DMS53 (cell line): ENCODE measurements at regions not wholly inside any gene's neighbourhood (a gene's known extent, or its start where the extent isn't known, plus 50 kb on each side); places are given as distances from the start of the nearest gene placed in this dataset.
A peak's percentile ranks its signal among the peaks of the same experiment; 100 is the strongest.

Experiments
- DNase-seq: peaks from one replicate; lab custom pipeline; 2025; lab: John Stamatoyannopoulos, UW

DNA sequence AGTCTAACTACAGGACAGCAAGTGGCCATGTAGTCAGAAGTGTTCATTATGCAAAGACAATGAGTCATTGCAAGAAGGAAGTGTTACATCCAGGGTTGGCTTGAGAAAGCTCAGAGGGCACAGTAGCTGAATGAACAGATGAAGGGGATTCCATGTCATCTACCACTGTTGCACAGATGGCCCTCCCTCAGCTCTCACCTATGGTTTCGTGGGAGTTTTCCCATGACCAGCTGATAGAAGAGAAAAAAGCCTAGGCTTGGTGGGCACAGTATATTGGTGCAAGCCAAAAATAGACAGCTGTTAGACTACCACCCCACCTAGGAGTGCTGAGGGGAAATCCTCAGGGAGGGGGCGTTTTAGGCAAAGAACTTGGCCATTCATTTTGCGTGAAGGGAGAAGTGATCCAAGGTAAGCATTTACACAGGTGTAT is 217.0 kb downstream of the DMRT2 start:
- DNase-seq: peak; percentile 12

DNA sequence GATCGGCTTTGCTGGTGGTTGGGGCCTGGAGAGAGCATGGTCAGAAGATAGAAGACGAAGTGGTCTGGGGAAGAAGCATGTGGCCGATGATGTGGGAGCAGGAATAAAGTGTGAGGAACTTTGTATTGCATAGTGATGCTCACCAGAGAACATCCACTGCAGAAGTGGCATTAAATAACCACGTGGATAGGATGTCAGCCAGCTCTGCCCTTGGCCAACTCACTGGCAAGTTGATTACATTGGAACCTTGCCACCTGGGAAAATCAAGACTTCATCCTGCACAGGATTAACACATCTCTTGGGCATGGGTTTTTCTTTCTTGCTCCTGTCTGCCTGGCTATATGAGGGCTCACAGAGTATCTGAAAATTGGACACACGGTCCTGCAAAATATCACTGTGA is 217.4 kb downstream of the DMRT2 start:
- peak; percentile 3 for DNase-seq

DNA sequence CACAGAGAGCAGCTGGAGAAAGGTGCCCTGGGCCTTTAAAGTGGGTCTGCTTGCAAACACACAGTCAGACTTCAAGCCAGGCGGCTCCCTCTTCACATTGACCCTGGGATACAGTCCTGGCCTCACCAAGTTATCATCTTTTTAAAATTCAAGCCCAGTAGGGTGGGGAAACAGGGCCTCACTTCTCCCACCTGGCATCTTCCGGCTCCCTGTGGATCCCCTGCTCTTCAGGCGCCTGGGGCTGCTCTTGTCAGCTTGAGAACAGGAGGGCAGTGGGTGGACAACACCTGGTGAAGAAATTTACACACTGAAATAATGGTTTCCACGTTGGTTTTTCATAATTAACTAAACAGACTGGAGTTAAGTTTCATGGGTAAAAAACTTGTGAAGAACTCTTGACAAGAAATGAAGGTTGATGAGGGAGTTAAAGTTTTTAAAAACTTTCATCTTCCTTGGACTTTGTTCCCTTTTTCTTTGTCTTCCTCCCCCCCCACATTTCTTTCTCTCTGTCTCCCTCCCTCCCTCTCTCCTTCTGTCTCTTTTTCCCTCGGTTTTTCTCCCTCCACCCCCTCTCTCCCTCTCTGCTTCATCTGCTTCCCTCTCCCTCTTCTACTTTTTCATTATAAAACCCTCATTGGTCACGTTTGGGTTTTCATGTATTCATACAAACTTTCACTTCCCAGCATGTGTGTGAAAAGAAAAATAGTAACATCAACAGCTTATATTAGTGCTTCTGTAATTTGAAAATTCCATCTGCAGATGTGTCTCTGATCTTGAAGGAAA is 219.6 kb downstream of the DMRT2 start:
- no peak for DNase-seq

DNA sequence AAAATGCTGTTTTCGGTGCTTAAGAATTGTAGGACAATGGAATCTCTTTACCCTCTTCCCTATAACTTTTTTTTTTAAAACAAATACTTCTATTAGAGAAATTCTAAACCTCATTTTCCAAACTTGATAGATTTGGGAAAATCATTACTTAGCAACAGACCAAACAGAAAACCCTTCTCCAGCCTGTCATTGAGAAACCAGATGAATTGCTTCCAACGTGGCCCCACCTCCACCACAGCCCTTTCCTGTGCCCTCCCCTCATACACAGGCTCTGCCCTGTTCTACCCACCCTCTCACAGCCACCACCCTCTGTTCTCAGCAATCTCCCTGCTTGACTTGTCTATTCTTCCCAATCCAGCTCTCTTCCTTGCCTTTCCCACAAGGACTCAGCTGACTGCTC is 221.2 kb downstream of the DMRT2 start:
- DNase-seq: no peak

DNA sequence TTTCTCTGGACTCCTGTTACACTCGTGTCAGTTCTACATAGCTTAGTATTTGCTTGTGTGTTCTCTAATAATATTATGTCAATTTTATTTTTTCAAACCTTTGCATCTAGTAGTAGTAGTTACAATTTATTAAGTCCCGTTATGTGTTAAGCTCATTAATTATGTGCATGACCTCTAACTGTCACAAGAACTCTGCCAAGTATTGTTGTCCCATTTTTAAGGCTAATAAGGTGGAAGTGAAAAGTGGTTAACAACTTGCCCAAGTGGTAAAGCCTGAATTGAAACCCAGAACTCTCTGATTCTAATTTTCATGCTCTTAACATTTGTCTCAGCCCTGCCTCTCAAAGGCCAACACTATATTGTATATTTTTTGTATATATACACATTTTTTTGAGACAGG is 221.6 kb downstream of the DMRT2 start:
- DNase-seq: no peak

DNA sequence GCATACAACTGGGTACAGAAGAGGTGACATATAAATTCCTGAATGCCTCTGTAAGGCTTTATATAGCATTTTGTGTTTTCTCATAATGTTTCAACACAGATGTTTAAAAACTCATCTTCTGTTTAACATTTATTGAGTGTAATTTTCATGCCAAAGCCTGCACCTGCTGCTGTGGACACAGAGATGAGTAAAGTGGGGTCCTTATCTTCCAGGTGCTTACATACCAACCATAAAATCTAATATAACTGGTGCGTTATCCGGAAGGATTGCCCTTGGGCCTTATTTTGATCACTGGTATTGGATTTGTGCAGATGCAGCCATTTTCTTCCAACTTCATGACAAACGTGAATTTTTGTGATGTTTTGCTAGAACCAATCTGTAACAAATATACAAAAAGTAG is 222.3 kb downstream of the DMRT2 start:
- DNase-seq: peak; percentile 23

DNA sequence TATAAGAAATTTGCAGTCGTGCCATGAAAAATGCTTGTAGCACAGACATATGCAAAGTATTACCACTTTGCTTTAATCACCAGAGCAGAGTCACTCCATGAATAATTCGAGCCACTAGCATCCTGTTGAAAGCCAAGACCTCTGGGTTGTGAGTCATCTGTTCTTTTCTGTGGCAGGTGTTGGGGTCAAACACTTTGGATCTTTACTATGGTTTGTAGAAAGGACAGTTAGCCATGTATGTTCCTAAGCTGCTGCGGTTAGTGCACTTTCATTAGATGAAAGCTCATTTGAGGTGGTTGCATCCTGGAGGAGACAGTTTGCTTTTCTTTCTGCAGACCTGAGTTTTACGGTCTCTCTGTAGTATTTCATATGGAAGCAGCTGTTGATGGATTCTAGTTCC is 223.7 kb downstream of the DMRT2 start:
- peak; percentile 50 for DNase-seq

DNA sequence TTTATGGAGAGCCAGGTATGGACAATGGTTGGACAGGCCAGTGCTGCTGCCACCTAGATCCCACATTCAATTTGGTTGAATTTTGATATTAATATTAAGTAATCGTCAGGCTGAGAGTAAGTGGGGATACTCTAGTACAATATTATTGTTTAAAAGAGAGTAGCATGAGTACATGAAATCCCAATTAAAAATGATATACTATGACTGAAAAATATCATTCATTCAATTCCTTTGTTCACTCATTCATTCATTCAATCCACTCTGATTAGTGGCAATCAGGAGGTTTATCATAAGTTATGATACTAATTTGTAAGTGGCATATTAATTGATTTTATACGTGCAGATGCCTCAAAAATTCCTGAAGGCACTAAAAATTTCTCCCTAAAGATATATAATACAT is 224.2 kb downstream of the DMRT2 start:
- no peak for DNase-seq

DNA sequence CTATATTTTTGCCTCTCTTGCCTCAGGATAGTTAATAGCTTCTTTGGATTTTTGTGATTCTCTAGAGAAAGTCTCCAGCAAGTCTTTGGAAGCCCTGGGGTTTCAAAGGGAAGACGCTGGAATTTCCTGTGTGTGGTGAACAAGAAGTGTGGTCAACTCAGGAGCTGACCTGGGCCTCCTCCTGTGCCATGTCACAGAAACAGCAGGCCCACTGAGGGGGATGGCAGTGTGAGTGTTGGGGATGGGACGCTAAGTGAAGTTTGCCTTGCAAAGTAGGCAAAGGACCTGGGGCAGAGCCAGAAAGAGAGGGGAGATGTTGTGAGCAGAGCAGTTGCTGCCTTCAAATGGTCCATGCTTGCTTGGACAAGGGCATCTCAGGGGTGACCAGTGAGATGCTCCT is 226.3 kb downstream of the DMRT2 start:
- DNase-seq: no peak

DNA sequence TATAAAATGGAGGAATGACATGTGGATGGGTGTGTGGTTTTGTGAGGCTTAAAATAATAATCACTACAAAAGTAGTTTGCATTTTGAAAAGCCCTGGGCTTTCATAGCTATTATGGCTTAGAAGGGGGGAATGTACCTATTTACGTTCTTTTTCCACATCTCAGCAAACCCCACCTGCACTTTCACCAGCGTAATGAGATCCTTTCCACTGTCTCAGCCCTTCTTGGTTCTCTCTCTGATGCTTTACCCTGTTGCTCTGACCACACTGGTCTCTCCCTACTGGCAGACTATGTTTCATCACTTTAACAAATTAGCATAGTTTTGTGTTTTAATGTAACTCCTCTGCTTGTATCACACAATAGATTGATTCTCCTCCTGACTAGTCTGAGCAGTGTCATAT is 234.6 kb downstream of the DMRT2 start:
- no peak for DNase-seq

DNA sequence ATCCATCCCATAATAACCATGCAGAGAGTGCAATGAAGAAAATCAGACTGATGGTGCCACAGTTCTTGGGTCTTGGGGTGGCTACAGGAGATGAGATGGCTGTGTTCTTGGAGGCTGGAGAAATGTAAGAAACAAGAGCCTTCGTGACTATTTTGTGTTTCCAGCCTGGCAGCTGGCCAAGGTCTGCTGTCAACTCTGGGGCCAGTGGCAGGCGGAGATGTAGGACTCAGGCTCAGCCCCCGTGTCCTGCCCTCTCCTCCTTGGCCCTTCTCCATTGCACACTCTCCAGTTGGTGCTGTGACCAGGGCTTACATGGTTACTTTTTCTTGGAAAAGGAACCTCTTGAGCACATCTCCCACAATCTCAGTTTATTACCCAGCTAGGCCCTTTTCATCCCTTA is 235.4 kb downstream of the DMRT2 start:
- no peak for DNase-seq

DNA sequence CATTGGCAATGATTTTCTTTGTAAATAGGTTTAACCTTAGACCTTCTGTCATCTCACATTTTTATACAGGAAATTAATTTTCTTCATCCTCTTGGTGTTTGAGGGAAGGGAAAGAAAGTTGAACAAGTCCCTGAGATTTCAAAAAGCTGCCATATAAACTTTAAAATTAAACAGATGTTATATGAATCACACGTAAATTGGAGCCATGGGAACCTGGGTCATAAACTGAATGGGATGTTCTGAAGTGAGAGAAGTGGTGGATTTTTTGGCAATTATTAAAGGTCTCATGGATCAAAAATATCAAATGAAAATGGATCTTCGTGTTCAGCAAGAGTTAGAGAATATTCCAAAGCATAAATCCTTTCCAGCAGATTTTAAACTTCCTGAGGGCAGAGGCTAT is 242.2 kb downstream of the DMRT2 start:
- no peak for DNase-seq

DNA sequence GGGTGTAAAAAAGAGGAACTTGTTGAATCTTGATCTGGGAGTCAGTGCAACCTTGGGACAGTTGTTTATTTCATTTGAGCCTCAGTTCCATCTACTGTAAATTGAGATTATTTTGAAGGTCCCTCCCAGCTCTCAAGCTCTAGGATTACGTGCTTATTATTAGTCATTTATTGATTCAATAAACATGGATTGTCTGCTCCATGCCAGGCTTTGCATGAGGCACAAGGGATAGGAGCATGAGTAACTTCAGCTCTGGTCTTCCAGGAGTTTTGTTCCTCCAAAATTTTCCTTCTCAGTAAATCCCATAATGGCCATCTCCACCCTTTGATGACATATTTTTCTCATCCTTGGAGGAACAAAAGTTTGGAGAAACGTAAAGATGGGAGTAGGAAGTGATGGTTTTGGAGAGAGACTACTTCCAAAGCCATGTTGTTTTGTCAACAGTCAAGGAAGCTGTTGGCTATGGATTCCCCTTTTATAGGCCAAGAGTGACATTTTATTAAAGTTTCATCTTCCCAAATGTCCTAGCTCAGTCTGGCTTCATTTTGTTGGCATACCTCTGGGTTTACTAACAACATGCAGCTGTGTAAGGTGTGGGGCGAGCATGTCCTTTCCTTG is 244.6 kb downstream of the DMRT2 start:
- no peak for DNase-seq

DNA sequence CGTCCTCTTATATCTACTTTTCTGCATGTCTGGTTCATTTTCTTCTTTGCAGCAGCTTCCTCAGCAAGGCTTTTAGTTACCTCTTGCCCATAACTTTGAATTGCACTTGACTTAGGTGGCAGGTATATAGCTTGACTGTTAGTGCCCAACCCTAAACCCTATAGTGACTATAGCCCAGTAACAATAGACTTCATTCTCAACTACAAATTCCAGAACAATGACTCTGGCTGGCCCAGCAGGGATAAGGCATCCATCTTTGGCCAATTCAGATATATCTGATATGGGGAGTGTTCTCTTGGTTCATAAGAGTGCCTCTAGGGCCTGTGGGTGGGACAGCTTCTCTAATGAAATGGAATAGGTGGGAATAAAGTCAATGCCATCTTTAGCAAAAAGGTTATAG is 246.2 kb downstream of the DMRT2 start:
- no peak for DNase-seq

DNA sequence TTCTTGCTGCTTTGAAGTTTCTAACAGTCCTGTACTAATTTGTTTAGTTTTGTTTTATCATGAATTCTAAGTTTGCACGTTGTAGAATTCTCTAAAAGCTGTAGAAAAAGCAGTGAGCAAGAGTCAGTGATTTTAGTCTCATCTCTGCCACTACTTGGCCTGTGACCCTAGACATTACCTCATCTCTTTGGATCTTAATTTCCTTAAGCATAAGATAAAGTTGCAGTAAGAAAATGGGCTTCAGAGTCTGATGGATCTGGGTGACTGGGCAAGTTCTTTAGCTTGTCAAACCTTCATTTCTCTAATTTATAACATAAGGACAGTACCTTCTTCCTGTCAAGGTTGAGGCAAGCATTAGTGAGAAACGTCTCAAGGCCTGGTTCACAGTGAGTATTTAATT is 247.9 kb downstream of the DMRT2 start:
- DNase-seq: no peak

DNA sequence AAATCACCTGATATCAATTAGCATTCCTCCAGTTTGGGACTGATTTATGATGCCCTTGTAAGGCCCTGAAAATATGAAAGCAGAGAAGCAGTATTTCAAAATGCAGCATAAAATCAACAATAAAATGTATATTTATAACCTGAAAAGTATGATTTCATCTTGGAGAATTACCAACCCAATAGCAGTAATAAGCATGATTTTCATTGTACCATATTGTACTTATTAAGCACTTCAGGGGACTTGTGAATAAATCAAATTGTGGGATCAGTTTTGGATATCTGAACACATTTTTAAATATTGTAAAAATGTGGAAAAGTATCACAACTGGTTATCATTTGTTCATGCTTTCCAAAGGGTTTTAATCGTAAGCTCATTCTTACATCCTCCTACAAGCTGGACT is 250.8 kb downstream of the DMRT2 start:
- DNase-seq: no peak

DNA sequence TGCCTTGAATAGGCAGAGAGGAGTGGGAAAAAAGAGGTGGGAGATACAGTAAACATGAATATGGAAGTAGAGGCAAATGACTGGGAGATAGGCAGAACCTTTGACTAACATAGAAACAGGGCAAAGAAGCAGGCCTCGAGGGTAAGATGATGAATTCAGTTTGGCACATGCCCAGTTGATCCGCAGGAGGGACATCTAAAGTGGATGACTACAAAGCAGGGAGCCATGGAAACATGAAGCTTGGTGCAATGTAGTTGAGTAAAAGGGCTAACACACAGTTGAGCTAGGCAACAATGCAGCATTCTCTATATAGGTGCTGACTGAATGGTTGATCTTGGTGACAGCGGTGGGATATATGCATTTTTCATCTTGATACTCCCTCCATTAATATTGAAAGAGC is 253.8 kb downstream of the DMRT2 start:
- DNase-seq: no peak

DNA sequence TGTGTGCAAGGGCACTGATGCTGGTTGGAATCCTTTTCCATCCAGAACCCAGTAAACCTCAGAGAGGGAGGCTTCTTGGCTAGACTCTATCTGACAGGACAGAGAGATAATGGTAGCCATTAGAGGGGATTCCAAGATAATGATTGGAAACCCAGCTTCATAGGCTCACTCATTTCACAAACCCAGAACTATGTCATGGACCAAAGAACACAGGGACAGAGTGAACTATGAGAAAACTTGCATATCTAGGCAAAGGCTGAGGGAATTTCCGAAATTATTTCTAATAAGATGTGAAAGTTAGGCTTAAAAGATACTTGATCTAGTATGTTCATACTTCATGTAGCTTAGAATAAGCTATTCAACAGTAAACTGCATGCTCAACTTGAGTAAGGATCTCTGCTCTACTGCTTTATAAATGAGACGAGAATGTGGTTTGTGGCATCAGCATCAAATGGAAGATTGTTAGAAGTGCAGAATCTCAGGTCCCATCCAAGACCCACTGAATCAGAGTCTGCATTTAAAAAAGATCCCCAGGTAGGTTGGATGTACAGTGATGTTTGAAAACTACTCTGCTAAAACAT is 261.4 kb downstream of the DMRT2 start:
- no peak for DNase-seq

DNA sequence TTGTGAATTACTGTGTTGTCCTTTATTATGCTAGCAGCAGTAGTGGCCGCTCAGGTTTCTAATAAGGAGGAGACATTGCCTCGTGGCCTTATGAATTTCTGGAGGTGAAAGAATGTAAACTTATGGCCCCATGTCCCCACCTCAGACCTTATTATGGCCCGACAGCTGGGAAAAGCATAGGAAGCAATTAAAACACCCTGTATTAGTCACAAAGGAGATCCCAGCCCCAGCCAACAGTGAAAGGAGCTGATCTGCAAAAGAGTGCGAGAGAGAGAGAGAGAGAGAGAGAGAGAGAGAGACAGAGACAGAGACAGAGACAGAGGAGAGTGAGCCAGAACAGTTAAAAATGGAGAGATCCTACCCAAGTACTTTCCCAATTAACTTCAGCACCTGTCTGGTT is 269.3 kb downstream of the DMRT2 start:
- no peak for DNase-seq

DNA sequence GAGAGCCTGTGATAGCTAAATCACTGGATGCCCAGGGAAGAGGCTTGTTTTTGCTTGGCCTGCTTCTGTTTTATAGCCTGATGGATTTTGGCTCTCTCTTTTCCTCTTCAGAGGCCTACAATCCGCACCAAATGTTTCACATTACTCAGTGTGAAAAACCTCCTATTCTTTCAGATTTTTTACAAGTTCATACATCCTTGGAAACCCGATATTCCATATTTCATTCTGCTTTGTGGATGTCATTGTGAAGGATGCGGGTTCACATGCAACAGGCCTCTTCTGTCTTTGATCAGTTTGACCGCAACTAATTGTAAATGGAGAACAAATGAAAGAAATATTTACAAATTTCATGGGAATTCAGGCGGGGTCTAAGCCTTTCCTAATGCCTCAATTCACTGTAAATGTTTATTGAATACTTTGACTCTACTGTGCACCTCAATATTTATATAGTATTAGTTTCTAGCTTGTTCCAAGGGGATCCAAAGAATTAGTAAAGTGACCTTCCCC is 269.9 kb downstream of the DMRT2 start:
- no peak for DNase-seq

DNA sequence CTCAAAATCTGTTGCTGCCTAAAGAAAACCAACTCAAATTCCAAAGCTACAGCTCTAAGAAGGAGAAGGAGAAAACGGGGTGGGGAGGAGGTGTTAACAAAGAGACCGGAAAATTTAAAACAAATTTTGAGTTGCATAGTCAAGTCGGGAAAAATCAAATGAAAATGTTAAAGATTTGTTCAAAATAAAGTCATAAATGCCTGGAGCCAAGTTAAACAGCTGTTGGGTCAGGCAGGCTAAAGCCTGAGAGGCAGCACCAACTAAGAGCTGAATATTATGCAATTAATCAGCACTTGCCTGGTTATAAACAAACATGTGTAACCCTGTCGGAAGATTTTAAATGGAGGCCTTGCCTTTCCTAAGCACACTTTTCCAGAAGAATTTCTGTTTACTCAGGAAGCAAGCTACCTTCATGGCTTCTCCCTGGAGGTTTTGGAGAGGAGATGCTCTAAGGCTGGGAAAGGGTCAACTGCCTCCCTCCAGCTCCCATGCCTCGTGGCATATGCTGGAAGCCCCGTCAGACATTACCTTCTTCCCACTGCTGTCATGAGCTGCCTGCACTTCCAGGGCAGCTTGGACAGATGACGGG is 270.5 kb downstream of the DMRT2 start:
- no peak for DNase-seq

DNA sequence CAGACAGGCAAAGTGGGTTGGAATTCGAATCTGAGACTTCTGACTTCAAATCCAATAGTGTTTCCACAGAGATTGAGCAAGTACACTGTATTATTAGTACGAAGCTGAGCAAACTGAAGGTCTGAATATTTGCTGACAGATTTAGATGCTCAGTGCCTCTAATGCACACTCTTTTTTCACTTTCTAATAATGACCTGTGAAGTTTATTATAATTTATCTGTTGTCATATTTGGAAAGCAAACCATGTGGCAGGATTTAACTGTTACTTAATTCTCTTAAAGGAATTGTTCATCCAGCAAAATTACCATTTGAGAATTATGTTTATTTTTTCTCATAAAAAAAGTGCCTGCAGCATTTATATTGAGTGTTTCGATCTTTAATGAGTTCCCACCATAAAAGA is 277.3 kb downstream of the DMRT2 start:
- no peak for DNase-seq

DNA sequence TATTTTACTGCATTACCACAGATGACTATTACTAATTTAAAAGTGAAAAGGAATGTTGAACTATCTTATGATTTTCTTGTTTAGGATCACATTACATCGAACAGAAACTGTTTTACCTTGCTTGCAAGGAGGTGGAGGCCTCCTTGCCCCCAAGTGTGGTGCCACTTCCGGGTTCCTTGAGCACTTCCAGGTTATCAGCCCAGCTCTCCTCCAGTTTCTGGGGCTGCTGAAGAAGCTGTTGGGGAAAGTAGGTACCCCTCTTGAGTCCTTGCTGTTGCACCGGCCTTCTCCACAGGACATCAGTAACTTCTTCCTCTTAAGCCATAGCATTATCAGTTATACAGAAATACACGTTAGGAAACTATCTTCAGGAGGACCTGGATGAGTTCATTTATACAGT is 278.2 kb downstream of the DMRT2 start:
- no peak for DNase-seq
